ENCODE measurements at regions not wholly inside any gene's neighbourhood (a gene's known extent, or its start where the extent isn't known, plus 50 kb on each side); places are given as distances from the start of the nearest gene placed in this dataset.

GRCh38 chr5:124160265-124160664, 586.2 kb downstream of the ZNF608 start:
- POLR2A ChIA-PET: interaction anchor here (0.6 to 1.6 kb wide), 10 partner anchors 9 to 454 kb away, joined by 3 to 7 read pairs (median 4); no protein-coding TSS in a partner anchor
- CTCF ChIA-PET (ENCODE audit: unreplicated experiment): no interaction called here
- TF ChIP-seq EZH2phosphoT487 (IDR thresholded peaks at IDR 0.05; ENCODE audit: borderline replicate concordance, low read depth, low read length) (no peak), CTCF (conservative IDR thresholded peaks at IDR 0.05; ENCODE audit: low read length) (no peak)

GRCh38 chr5:124157320-124157719, 589.1 kb downstream of the ZNF608 start:
- Histone ChIP-seq H3K4me3 (ENCODE audit: low read depth, low read length, poor library complexity, severe bottlenecking) (peak overlapping the region; percentile 51), H3K4me2 (ENCODE audit: low read length) (peak overlapping the region; percentile 66), H3K27ac (ENCODE audit: low read depth, low read length, poor library complexity, severe bottlenecking) (no peak overlapping the region), H3K9me3 (ENCODE audit: low read length) (peaks cover 38% of the 10 kb centered on the region), H4K20me1 (ENCODE audit: insufficient read depth, low read length) (no peaks in the 10 kb centered on the region), H3K36me3 (ENCODE audit: insufficient read depth, low read length) (peaks cover 3% of the 10 kb centered on the region; the same call in 1 of the 2 replicates), H3K4me1 (ENCODE audit: insufficient read depth, low read length, poor library complexity, severe bottlenecking) (peaks cover 8% of the 10 kb centered on the region), H3K9me2 (ENCODE audit: insufficient read depth, low read length) (no peaks in the 10 kb centered on the region), H2AFZ (ENCODE audit: low read length) (peak overlapping the region; percentile 96), H3K79me2 (ENCODE audit: insufficient read depth, low read depth, low read length) (no peaks in the 10 kb centered on the region)
- CTCF ChIA-PET (ENCODE audit: unreplicated experiment): no interaction called here
- no TSS peak for BruUV-seq (replicated peaks)
- DNase-seq (ENCODE audit: low spot score): peak; percentile 54
- POLR2A ChIA-PET: interaction anchor here (0.6 to 1.3 kb wide), 12 partner anchors 8 to 803 kb away, joined by 3 to 5 read pairs (median 3); no protein-coding TSS in a partner anchor
- TF ChIP-seq CTCF (conservative IDR thresholded peaks at IDR 0.05; ENCODE audit: low read length) (no peak), EZH2phosphoT487 (IDR thresholded peaks at IDR 0.05; ENCODE audit: borderline replicate concordance, low read depth, low read length) (no peak)
- intact Hi-C loops (cut with micrococcal nuclease; ENCODE audit: unreplicated experiment): no loop called here

More at GRCh38 chr5:124160265-124160664, 586.2 kb downstream of the ZNF608 start:
- BruUV-seq (replicated peaks): no TSS peak
- DNase-seq (ENCODE audit: low spot score): peak; percentile 13
- intact Hi-C loops (cut with micrococcal nuclease; ENCODE audit: unreplicated experiment): loop anchor here (5.0 kb wide), 1 partner anchor 492 kb away; no protein-coding TSS in a partner anchor
- Histone ChIP-seq H2AFZ (ENCODE audit: low read length) (0 out of 2 replicates have a peak overlapping the region, but pooled peaks have one; percentile 3), H3K4me2 (ENCODE audit: low read length) (peak overlapping the region; percentile 25; the same call in 1 of the 2 replicates), H3K9me3 (ENCODE audit: low read length) (peaks cover 19% of the 10 kb centered on the region), H3K4me3 (ENCODE audit: low read depth, low read length, poor library complexity, severe bottlenecking) (no peak overlapping the region), H3K9me2 (ENCODE audit: insufficient read depth, low read length) (no peaks in the 10 kb centered on the region), H3K79me2 (ENCODE audit: insufficient read depth, low read depth, low read length) (no peaks in the 10 kb centered on the region), H4K20me1 (ENCODE audit: insufficient read depth, low read length) (no peaks in the 10 kb centered on the region), H3K36me3 (ENCODE audit: insufficient read depth, low read length) (peaks cover 1% of the 10 kb centered on the region; the same call in 1 of the 2 replicates), H3K4me1 (ENCODE audit: insufficient read depth, low read length, poor library complexity, severe bottlenecking) (peaks cover 18% of the 10 kb centered on the region), H3K27ac (ENCODE audit: low read depth, low read length, poor library complexity, severe bottlenecking) (no peak overlapping the region)

DNA sequence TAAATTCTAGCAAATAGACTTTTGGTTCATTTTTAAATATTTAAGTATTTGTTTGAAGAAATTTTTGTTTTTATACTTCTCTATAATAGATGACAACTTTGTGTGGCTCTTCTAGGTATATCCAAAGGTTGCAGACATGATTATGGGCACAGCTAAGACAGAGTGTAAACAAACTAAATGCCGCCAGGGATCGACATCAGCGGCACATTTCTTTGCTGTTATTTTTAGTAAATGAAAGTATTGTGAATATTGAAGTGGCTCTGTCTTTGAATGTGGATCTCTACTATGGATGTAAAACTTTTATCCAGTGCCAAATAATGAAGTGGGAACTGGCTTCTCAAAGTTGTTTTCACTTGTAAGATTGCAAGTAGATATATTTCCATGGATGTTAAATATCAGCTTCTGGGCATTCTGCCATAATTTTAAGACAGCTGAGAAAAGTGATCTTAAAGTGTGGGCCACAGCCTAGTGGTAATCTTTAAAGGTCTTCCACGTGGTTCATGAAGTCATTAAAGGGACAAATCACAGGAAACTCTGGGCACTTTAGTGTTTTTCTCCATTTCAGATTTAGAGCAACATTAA, 589.9 kb downstream of the ZNF608 start:
- intact Hi-C loops (cut with micrococcal nuclease; ENCODE audit: unreplicated experiment): no loop called here
- Histone ChIP-seq H3K4me3 (ENCODE audit: low read depth, low read length, poor library complexity, severe bottlenecking) (no peak overlapping the region), H3K36me3 (ENCODE audit: insufficient read depth, low read length) (peaks cover 3% of the 10 kb centered on the region; the same call in 1 of the 2 replicates), H3K9me2 (ENCODE audit: insufficient read depth, low read length) (no peaks in the 10 kb centered on the region), H3K9me3 (ENCODE audit: low read length) (peaks cover 38% of the 10 kb centered on the region), H3K79me2 (ENCODE audit: insufficient read depth, low read depth, low read length) (no peaks in the 10 kb centered on the region), H3K4me2 (ENCODE audit: low read length) (no peak overlapping the region), H3K4me1 (ENCODE audit: insufficient read depth, low read length, poor library complexity, severe bottlenecking) (peaks cover 8% of the 10 kb centered on the region), H4K20me1 (ENCODE audit: insufficient read depth, low read length) (no peaks in the 10 kb centered on the region), H2AFZ (ENCODE audit: low read length) (peak overlapping the region; percentile 96), H3K27ac (ENCODE audit: low read depth, low read length, poor library complexity, severe bottlenecking) (no peak overlapping the region)
- no peak for DNase-seq (ENCODE audit: low spot score)
- TF ChIP-seq EZH2phosphoT487 (IDR thresholded peaks at IDR 0.05; ENCODE audit: borderline replicate concordance, low read depth, low read length): no peak
- no peak for TF ChIP-seq CTCF (conservative IDR thresholded peaks at IDR 0.05; ENCODE audit: low read length)
- POLR2A ChIA-PET: interaction anchor here (0.6 to 1.3 kb wide), 5 partner anchors 9 to 75 kb away, joined by 3 to 5 read pairs (median 3); no protein-coding TSS in a partner anchor
- CTCF ChIA-PET (ENCODE audit: unreplicated experiment): no interaction called here
- no TSS peak for BruUV-seq (replicated peaks)
